ENCODE measurements at regions not wholly inside any gene's neighbourhood (a gene's known extent, or its start where the extent isn't known, plus 50 kb on each side); places are given as distances from the start of the nearest gene placed in this dataset.

DNA sequence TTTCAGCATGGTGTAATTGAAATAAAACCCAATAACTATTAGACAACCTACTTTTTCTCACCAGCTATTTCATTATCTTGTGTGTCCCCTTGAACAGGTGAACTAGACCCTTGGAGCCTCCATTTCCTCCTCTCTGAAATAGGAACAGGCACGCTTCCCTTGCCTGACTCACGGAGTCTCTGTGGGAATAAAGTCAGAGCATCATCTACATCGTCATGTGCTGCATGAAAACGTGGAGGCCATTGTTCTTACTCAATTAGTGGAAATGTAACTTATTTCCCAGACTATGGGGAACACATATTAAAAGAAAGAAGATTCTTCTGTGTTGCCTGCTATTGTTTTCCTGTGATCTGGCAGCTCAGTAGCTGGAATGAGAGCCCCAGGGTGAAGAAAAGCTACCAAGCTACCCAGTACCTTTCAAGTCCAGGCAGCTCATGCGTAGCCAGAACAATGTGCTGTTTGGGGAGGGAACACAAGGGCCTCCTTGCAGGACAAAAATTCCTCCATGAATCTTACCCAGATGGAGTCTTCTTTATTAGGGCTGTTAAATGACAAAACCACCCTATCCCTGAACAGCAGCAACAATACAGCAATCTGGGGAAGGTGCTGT, 59.8 kb downstream of the SOX11 start:
- no peak for DNase-seq (ENCODE audit: low read depth in 2 of 2)

DNA sequence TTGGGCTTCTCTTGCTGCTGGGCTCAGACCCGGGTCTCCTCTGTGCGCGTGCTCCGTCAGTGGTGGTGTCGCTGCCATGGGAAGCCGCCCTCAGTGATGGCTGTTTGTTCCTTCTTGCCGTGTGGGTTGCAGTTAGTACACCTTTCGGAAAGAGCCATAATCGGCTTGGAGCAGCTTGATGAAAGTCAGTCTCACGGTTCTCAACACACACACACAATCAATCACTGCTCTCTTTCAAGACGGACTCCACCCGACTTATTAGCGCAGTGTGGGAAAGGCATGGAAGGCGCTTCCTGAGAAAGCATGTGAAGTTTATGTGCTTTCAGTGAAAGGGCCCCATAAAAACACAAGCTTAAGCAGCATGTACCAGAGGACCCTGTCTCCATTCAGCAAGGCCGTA, 64.1 kb downstream of the SOX11 start:
- no peak for DNase-seq (ENCODE audit: low read depth in 2 of 2)

DNA sequence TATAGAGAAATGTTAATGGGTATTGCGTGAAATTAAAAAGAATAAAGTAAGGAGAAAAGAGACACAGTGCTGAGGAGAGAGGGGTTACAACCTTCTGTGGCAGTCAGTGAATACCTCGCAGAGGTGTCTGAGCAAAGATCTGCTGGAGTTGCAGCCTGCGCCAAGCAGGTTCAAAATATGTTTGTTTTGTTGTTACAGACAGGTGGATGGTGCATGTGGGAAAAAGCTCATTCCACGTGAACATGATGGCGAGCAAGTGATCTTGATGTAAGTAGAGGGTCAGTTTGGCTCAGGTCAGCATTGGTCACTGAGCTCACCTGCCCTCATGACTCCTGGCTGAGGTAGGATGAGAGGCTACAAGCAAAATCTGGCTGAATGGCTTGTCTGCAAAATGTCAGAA, 66.2 kb downstream of the SOX11 start:
- DNase-seq (ENCODE audit: low read depth in 2 of 2): no peak

DNA sequence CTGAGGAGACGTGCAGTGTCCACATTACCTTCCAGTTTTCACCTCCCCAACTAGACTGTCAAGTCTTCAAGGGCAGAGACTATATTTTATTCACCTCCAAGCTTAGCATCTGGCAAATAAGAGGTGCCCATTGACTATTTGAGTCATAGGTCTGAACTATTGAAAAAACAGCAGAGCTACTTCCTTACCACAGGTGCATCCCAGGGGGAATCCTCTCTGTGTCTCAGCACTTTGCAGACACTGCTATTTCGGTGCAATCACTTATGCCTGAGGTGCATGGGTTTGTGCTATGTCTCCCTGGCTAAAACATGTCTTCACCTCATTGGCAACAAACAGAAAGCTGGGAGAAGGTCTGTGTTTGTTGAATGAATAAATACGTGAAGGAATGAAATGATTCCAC, 67.8 kb downstream of the SOX11 start:
- DNase-seq (ENCODE audit: low read depth in 2 of 2): no peak

DNA sequence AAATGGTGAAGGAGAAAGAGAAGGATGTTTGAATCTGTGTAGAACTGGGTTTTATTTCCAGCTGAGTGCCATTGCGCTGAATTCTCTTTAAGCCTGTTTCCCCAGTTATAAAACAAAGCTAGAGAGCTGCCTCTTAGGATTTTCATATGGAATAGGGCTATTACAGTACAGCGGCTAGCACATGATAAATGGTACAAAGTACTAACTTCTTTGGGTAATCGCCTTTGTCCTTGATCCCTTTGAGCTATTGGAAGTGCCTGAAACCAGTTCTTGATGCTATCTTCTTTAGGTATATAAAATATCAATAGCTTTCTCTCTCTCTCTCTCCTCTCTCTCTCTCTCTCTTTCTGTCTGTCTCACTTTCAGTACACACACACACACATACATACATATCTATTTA, 71.3 kb downstream of the SOX11 start:
- DNase-seq (ENCODE audit: low read depth in 2 of 2): no peak

DNA sequence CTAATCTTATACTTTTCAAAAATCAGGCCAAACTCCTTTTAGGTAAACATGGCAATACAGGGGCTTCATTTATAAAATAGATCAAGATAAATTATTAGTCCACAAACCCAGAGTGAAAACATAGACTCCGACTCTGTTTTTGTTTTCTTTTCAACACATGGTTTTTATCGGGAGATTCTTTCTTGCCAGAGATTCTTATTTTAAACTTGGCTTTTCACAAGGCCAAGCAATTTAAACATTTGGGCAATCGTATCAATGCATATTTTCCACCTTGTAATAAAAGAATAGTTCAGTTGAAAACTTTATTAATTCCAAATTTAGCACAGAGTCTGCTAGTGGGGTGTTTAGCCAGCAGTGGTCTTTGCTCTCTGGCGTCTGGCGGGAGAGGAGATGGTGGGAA, 71.9 kb downstream of the SOX11 start:
- DNase-seq (ENCODE audit: low read depth in 2 of 2): no peak

DNA sequence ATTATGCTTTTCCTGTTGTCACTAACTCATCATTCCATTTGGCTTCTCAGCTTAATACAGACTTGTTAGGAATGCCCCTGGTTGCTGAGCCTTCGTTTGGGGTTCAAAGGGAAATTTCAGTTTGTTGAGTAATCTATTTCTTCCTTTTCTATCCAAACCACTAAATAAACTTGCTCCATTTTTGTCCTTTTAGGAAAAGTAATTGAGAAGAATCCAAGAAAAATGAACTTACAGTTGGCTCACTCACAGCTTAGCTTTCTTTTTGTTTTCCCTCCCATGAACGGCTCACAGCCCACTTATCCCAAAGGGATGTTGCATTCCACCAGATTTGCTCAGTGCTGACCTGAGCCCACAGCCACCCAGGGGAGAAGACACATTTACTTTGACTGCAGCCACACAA, 73.9 kb downstream of the SOX11 start:
- DNase-seq (ENCODE audit: low read depth in 2 of 2): no peak

DNA sequence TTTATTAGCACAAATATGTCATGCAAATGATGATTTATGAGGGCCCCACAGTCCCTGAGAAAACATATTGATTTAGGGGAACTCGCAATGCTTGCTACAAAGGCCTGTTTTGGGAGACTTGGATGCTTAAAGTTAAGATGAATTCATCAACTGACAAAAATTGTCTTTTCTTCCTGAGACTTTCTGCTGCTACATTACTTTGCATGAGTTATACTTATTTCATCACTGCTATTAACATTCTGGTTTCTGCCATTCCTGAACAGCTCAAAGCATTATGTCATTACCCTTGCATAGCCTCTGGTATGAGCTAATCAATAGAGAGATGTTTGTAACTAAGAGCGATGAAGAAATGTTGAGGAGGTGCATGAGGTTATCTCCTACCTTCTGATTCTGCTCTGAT, 74.4 kb downstream of the SOX11 start:
- DNase-seq (ENCODE audit: low read depth in 2 of 2): no peak

DNA sequence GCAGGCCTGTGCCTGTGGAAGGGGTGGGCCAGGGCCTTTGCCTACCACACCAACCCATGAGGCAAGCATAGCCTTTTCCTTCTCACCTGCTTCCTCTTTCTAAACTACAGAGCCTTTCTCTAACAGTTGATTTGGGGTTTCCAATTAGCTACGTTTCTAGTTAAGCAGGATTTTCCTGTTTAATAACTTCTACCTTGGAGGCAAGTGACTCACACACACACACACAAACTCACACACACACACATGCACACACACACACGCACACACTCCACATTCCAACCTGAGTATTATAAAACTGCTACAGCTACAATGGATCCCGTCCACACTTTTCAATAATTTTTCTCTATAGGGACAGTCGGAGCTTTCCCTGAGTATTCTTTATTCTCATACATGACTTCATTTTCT, 84.9 kb downstream of the SOX11 start:
- no peak for DNase-seq (ENCODE audit: low read depth in 2 of 2)

DNA sequence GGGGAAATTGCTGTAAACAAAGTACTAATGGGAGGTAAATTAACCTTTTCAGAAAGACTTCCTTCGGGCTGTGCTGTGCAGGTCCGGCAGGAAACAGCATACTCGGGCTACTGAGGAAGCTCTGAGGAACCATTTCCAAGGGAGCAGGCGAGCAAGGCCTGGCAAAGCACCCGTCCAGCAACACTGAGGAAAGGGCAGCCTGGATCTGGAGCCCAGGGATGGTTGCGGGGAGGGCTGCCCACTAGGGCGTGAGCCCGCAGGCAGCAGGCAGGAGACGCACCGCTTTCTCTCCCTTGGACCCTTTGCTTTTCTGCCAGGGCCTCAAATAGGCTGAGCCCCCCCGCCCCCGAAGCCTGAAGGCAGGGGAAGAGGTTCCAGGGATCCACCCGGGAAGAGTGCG, 89.5 kb downstream of the SOX11 start:
- no peak for DNase-seq (ENCODE audit: low read depth in 2 of 2)

DNA sequence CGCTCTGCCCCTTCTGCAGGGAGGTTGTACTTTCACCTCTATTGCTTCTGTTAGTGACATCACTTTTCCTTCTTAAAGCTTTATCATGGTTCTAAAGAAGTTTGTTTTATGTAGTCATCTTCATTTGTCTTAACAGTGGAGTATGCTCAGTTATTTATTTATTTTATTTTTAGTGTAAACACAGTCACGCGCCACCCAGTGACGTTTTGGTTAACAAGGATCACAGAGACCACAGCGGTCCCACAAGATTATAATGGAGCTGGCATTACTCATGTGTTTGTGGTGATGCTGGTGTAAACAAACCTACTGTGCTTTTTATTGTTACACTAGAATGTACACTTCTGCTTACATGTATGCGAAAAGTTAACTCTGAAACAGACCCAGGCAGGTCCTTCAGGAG, 89.9 kb downstream of the SOX11 start:
- DNase-seq (ENCODE audit: low read depth in 2 of 2): no peak

DNA sequence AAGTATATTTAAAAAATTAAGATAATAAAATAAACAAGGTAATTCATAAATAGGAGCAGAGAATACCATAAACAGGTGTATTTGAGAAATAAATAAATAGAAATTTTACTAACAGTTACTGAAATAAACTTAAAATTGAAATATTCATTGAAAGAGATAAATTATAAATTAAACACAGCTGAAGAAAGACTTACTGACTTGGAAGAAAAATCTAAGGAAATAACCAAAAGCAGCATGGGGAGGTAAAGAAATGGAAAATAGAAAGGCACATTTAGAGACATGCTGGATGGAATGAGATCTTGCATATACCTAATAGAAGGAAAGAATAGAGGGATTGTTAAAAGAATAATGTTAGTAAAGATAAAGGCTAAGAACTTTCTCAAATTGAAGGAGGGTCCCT, 96.3 kb downstream of the SOX11 start:
- no peak for DNase-seq (ENCODE audit: low read depth in 2 of 2)

DNA sequence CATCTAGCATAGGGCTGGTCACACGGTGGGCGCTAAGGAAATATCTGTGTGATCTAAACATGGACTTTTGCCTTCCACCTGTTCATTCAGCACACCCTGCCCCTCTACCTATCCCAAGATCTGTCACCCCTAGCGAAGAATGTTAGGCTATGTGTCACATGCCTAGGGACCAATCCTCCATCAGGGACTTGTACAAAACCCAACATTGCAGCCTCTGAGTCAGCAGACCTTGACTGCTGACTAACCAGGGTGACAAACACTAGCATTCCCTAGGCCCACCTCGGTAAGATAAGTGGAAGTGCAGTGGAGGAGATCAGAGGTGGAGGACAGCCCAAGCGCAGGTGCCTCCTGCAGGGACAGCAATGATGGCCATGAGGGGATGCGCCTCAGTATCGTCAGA, 99.2 kb downstream of the SOX11 start:
- DNase-seq (ENCODE audit: low read depth in 2 of 2): no peak

DNA sequence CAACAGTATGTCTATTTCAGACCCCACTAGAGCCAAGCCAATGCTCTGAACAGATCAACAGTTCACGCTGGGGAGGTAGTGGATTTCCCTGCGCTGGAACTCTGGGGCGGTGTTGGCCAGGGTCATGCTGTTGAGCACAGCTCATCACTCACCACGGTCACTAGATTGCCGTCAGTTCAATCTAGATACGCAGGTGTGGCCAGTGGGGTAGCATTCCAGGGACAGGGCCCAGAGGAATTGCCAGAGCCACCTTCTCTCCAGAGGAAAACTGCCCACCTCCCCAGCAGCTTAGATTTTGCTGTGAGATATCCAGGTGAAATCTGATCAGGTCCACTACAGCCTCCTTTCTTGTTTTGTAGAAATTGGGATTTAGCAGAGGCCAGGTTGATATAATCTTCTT, 101.8 kb downstream of the SOX11 start:
- no peak for DNase-seq (ENCODE audit: low read depth in 2 of 2)

DNA sequence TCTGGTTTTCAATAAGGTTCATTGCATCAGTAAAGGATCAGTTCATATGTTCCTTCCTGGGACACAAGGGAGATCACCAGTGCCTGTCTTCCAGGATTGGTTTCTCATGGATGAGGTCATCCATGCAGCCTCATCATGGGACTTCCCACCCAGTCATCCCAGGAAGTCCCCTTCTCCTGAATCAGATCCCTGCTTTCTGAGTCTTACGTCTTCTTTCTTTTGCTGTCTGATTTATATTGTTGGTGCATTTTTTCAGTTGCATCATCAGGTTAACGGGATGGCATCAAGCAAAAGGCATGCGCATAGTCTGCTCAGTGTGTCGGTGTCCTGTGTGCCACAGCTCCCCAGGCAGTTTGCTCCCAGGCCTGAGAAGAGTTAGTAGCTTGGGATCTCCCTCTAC, 105.9 kb downstream of the SOX11 start:
- no peak for DNase-seq (ENCODE audit: low read depth in 2 of 2)

DNA sequence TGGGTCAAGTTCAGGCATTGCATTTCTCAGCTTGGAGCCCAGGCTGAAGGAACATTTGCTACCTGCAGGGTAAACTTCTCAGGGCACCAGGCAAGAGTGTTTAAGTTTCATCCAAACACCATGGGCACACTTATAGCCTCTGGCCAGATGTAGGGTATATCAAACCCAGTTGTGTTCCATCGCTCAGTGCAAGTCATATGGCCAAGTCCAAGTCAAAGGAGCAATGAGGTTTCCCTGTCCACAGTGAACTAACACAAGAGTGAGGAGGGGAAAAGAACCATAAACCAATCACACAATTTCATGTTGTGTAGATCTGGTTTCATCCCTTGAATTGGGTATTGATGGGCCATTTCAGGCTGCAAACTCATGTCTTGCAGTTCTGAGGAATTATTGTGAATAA, 107.2 kb downstream of the SOX11 start:
- no peak for DNase-seq (ENCODE audit: low read depth in 2 of 2)

DNA sequence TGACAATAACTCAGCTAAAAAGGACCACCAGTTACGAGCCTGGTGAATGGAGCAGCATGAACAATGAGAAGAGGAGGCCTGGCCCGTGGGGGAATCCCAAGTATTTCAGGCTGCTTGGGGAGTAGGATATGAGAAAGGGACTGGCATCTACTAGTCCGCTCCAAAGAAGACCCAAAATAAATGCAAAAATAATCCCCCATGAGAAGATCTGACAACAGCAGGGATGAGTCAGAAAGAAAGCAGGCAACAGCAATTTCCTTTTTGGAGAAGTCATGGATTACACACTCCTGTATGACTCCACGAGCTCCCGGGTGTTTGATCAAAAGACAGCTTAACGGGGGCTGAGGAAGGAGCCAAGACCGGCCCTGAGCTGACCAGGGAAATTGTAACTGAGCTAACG, 111.4 kb downstream of the SOX11 start:
- no peak for DNase-seq (ENCODE audit: low read depth in 2 of 2)

DNA sequence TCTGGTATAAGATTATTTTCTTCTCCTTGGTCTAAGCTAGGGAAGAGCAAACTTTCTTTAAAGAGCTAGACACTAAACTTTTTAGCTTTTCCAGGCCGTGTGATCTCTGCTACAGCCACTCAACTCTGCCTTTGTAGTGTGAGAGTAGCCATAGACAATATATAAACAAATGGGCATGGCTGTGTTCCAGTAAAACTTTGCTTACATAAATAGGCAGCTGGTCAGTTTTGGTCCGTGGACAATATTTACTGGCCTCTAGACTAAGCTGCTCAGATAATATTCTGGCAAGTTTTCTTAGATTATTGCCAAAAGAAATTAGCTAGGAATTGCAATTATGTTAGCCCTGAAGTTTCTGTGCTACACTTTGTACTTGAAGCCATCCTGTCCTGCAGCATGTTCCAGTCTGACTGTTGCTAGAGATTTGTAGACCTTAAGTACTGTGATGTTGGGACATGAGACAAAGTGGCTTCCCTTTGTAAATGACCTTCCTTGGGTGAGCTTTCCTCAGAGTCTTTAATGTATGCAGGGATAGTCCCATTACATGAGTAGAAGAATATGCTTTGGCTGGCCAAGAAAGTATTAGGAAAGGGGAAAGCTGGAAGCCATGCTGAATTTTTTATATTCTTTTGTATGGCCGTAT, 126.9 kb downstream of the SOX11 start:
- no peak for DNase-seq (ENCODE audit: low read depth in 2 of 2)

DNA sequence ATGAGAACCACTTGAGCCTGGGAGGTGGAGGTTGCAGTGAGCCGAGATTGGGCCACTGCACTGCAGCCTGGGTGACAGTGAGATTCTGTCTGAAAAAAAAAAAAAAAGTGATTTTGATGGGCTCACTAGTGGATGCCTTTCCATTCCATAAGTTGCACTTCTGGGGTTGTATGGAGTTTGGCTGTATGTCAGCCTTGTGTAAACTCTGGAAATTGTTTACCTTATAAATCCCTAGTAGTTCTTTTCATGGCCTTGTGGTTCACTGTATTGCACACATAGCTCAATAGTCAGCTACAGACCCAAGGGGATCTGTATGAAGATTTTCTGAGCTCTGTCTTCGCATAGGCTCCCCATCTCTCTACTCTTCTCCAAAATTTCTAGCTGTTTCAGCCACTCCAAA, 131.9 kb downstream of the SOX11 start:
- DNase-seq (ENCODE audit: low read depth in 2 of 2): no peak

DNA sequence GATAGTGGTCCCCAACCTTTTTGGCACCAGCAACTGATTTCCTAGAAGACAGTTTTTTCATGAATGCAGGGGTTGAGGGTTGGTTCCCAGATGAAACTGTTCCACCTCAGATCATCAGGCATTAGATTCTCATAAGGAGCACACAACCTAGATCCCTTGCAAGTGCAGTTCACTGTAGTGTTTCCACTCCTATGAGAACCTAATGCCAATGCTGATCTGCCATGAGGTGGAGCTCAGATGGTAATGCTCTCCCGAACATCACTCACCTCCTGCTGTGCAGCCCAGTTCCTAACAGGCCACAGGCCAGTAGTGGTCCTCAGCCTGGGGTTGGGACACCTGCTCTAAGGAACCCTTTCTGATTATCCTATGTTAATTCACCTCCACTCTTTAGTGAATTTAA, 133.5 kb downstream of the SOX11 start:
- no peak for DNase-seq (ENCODE audit: low read depth in 2 of 2)

DNA sequence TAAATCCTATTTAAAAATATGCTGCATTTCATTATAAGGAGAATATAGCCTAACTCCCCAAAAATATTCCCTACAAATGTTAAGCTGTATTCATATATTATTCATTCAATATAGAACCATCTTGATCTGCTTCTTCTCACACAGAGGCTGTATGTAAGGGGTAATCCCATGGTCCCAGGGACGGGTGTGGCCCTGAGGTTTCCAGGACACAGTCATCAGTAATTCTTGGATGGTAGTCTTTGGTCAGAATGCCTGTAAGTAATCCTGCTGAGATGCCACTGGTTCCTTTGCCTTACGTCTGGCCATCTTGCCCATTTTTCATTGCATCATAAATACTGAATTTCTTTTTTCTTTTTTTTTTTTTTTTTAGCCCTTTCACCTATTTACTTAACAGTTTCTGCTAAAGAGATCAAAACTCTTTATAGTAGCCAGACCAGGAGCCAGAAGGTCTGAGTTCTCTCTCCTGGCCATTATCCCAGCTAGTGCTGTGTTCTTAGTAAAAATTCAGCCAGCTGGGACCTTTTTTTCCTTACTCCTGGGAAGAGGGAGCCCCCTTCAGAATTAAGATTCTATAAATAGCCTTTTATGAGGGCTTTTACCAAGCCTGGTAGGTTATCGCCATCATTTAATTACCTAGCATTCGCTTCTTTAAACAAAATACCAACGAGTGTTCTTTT, 134.9 kb downstream of the SOX11 start:
- no peak for DNase-seq (ENCODE audit: low read depth in 2 of 2)

DNA sequence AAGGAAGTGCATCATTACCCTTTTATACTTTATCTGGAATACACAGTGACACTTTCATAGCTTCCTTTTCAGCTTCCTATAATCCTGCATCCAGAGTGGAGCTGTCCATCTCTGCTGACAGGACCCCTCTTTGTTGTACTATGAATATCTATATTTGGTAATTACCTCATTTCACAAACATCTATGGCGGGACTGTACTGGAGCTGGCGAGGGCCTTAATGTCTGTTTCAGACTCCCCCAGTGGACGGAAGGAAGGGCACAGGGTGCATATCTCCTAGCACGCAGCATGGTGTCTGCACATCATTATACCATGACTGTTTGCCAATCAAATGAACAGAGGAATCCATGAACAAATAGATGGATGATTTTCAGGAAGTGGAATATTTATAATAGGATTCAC, 142.3 kb downstream of the SOX11 start:
- DNase-seq (ENCODE audit: low read depth in 2 of 2): no peak

DNA sequence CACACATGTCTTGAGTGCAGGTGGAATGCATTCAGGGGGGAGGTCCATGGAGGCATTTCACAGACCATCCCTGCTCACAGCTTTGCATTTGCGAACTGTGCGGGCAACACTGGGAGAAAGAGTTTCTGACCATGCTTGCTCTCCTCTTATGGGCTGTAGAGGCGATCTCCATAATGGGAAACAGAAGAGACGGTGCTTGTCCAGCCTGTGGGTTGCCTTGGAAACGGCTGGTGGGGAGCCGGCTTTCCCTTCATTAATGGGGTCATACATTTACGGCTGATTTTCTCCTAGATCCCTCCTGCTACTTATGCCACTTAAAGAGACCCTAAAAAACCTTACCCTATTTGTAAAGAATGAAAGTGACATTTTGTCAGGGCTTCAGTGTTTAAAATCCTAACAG, 147.4 kb downstream of the SOX11 start:
- DNase-seq (ENCODE audit: low read depth in 2 of 2): no peak

DNA sequence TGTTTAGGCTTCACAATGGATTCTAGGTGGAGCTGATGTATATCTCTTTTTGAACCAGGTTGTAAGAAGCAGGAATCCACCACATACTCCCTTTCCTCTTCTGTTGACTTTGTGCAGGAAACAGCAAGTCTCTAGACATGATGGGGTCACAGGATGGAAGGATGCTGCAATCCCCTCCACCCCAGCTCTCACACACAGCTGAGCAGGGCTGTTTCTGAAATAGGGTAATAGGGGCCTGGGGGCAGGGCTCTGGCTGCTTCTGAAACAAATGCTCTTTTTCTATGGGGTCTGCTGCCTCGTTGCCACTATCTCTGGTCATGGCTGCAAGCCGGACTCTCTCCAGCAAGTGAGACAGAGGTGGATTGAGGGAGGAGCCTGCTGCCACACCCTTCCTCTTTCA, 148.9 kb downstream of the SOX11 start:
- no peak for DNase-seq (ENCODE audit: low read depth in 2 of 2)

Data from stimulated activated CD8-positive, alpha-beta memory T cell treated with anti-CD3 and anti-CD28 coated beads, Interleukin-2, amount 100 ng/mL, for 48 hours (primary cell).